H7 (cell line): ENCODE measurements at regions not wholly inside any gene's neighbourhood (a gene's known extent, or its start where the extent isn't known, plus 50 kb on each side); places are given as distances from the start of the nearest gene placed in this dataset.

Source experiments
- DNase-seq: peaks from one replicate; pipeline ENCODE4 v3.0.0; 2012
- H3K27me3 ChIP-seq: 2 replicates; pipeline ENCODE4 v1.6.0; 2011; ENCODE audit warnings: mild to moderate bottlenecking, low read length; ENCODE audit not compliant: control insufficient read depth, insufficient read depth
- H3K36me3 ChIP-seq: replicated peaks from 2 replicates; pipeline ENCODE4 v1.5.1; 2011; ENCODE audit warnings: low read length; ENCODE audit not compliant: control insufficient read depth, insufficient read depth
- H3K4me3 ChIP-seq: 2 replicates; pipeline ENCODE4 v1.5.1; 2011; ENCODE audit warnings: low read depth, mild to moderate bottlenecking, control low read depth, low read length, moderate library complexity; ENCODE audit not compliant: insufficient read depth

- H3K27me3 ChIP-seq = no peaks in the 10 kb centered on the region
- H3K4me3 ChIP-seq = no peak overlapping the region
Observed at GRCh38 chr6:22954749-22955385, 385.5 kb downstream of the HDGFL1 start.

DNA sequence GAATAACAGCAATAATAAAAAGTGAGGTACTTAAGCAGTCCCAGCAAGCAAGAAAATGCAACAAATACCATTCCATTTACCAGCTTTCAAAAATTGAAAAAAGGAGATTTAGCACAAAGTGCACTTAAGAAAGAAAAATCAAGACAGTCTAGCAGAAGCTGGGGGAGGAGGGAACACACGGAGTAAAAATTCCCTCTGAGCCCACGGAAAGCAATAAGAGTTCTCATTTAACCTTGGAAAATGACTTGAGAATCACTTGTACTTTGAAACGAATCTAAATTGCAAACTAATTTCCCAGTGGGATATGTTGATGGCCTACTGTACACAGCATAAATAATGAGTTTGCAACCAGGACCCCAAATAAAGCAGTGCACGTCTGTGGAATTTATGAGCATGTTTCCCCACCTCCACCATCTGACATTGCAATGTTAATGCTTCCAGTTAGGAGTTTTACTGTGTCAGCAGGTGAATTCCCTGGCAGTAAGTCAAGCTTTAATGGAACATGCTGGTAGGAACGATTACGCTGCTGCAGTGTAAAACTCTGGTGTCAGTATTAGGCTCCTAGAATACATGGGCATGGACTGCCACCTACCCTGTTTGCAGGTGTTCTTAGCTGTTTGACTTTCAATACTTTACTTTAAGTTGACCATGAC is 386.8 kb downstream of the HDGFL1 start:
- H3K4me3 ChIP-seq = no peak overlapping the region
- no peaks in the 10 kb centered on the region for H3K36me3 ChIP-seq
- DNase-seq = no peak
- H3K27me3 ChIP-seq = no peaks in the 10 kb centered on the region

More at GRCh38 chr6:22954749-22955385, 385.5 kb downstream of the HDGFL1 start:
- no peaks in the 10 kb centered on the region for H3K36me3 ChIP-seq
- no peak for DNase-seq

- Histone ChIP-seq H3K36me3 (no peaks in the 10 kb centered on the region), H3K4me3 (no peak overlapping the region), H3K27me3 (no peaks in the 10 kb centered on the region)
- no peak for DNase-seq
Observed at GRCh38 chr6:22958677-22959076, 389.3 kb downstream of the HDGFL1 start.

GRCh38 chr6:22959571-22959970 is 390.2 kb downstream of the HDGFL1 start:
- DNase-seq = no peak
- no peak overlapping the region for H3K4me3 ChIP-seq
- no peaks in the 10 kb centered on the region for H3K36me3 ChIP-seq

DNA sequence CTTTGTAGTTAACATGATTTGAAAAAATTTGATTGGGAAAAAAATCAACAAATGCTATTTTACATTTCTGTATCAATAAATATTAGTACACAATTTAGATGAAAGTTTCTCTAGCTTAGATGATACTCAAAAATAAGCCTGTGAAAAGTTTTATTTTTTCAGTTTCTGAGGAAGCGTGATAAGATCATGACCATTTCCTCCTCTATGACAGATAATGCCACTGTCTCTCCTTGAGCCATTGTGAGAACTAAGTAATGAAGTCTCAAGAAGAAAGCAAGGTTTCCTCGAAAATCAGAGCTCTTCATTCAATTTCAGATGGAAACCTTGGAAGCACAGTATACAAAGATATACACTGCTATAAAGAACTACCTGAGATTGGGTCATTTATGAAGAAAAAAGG is 395.0 kb downstream of the HDGFL1 start:
- Histone ChIP-seq H3K27me3 (no peaks in the 10 kb centered on the region), H3K4me3 (no peak overlapping the region), H3K36me3 (no peaks in the 10 kb centered on the region)
- no peak for DNase-seq

More at GRCh38 chr6:22959571-22959970, 390.2 kb downstream of the HDGFL1 start:
- no peaks in the 10 kb centered on the region for H3K27me3 ChIP-seq

GRCh38 chr6:22965889-22966288 is 396.5 kb downstream of the HDGFL1 start:
- H3K27me3 ChIP-seq = no peaks in the 10 kb centered on the region
- DNase-seq = no peak
- H3K36me3 ChIP-seq = no peaks in the 10 kb centered on the region
- no peak overlapping the region for H3K4me3 ChIP-seq

DNA sequence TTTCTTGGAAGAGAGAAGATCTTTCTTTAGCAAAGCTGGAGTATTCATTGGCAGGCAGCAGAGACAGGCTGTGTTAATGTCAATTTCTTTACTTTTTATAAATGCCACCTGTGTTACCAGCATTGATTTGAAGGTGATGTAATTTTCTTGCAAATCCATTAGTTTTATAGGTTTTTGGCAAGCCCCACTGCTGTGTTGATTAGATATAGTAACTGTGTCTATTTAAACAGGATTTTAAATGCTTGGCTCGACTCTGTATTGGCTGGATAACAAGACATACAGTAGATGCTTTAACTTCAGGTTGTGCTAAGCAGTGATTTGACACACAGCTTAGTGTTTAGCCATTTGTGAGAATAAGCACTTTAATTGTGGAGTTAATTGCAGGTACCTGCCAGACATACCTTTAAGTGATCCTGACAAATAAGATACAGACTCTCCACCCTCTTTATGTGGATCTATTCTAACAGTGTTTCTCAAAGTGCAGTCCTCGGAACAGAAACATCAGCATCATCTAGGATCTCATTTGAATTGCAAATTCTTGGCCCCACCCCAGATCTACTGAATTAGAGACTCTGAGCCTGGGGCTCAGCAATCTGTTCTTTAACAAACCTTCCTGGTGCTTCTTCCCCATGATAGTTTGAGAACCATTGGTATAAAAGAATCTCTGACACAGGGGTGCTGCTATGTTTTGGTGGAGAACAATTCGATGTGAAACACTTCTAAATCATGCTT is 397.5 kb downstream of the HDGFL1 start:
- no peak for DNase-seq
- H3K36me3 ChIP-seq = no peaks in the 10 kb centered on the region
- no peak overlapping the region for H3K4me3 ChIP-seq
- no peaks in the 10 kb centered on the region for H3K27me3 ChIP-seq

DNA sequence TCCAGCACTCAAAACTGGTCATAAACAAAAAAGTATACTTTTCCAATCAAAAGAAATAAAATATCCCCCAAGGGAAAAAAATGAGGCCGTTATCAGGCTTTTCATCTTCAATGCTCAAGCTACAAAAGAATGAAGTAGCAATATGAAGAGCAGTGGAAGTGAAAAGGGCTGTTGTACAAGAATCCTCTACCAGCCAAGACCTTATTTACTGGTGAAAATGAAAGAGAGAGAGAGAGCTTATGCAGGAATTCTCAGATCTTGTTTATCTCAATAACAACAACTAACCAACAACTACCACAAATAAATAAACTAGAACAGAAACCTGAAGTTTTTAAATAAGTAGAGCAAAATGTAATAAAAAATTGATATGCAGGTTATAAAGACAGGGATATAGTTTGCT is 400.6 kb downstream of the HDGFL1 start:
- Histone ChIP-seq H3K27me3 (no peaks in the 10 kb centered on the region), H3K4me3 (no peak overlapping the region), H3K36me3 (no peaks in the 10 kb centered on the region)
- DNase-seq = no peak

DNA sequence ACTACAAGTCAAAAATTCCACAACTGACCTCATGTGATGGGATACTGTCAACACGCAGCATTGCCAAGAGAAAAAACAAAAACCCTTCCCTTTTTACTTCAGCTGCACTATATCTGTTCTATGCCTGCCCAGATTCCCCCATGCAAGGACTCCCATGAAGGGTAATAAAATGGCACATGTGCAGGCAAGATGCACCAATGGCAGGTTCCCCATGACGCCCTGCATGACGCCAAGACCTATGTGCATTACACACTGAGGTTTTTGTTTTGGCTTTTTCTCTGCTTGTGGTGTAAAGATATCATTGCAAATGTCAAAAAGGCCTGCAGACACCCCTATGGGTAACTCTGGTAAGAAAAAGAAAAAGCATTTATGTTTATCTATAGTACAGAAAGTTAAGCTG is 403.4 kb downstream of the HDGFL1 start:
- Histone ChIP-seq H3K4me3 (no peak overlapping the region), H3K36me3 (no peaks in the 10 kb centered on the region), H3K27me3 (no peaks in the 10 kb centered on the region)
- no peak for DNase-seq

DNA sequence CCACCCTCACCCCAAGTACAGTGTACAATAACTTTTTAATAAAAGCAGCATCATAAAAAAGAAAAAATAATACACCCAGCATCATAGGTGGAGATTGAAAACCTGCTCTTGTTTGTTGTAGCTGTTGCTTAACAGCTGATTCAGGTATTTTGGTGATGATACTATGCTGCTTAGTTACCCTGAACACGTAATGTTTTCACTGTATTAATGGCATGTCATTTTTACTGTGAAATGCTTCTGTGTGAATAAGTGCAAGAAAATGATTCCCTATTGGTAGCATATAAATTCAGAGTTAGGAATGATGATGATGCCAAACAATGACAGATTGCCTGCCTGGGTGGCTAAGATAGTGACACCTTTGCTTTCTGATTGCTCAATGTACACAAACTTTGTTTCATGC is 405.7 kb downstream of the HDGFL1 start:
- no peak for DNase-seq
- H3K27me3 ChIP-seq = no peaks in the 10 kb centered on the region
- no peak overlapping the region for H3K4me3 ChIP-seq
- no peaks in the 10 kb centered on the region for H3K36me3 ChIP-seq

DNA sequence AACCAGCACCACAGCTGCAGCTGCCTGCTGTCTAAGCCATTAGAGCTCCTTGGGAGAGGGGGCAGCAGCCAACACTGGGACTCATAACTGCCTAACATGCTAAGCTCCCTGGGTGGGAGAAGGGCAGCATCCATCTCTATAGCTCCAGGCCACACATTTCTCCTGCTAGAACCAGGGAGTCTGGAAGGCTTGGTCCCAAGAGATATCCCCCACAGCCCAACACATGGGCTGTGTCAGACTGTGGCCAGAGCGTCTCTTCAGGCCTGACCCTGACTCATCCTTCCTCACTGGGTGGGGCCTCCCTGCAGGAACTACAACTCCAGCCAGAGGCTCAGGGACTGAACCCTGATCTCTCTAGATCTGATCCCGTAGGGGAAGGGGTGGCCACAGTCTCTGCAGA is 411.1 kb downstream of the HDGFL1 start:
- Histone ChIP-seq H3K4me3 (no peak overlapping the region), H3K36me3 (no peaks in the 10 kb centered on the region), H3K27me3 (no peaks in the 10 kb centered on the region)
- no peak for DNase-seq

DNA sequence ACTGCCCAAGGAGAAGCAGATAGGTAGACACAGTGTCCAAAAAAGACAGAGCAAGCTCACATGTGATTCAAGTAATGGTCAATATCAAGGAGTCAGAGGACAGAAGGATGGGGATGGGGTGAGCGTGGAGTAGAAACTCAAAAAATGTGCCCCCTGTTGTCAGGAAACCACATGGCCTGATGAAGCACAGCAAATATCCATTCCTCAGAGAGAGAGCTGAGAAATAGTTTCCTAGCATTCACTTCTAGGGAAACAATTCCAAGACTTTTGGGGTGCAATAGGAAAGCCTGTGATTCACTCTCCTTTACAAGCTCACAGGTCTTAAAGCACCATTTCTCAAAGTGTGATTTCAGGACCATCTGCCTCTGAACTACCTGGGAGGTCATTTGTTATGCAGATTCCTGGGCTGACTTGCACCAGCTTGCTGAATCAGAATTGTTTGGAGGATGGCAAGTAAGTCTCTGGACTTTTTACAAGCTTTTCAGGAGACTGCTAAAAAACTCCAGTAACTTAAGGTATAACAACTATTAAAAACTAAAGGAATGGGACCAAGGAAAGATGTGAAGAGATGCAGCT is 432.8 kb downstream of the HDGFL1 start:
- H3K27me3 ChIP-seq = no peaks in the 10 kb centered on the region
- no peaks in the 10 kb centered on the region for H3K36me3 ChIP-seq
- H3K4me3 ChIP-seq = no peak overlapping the region
- no peak for DNase-seq

DNA sequence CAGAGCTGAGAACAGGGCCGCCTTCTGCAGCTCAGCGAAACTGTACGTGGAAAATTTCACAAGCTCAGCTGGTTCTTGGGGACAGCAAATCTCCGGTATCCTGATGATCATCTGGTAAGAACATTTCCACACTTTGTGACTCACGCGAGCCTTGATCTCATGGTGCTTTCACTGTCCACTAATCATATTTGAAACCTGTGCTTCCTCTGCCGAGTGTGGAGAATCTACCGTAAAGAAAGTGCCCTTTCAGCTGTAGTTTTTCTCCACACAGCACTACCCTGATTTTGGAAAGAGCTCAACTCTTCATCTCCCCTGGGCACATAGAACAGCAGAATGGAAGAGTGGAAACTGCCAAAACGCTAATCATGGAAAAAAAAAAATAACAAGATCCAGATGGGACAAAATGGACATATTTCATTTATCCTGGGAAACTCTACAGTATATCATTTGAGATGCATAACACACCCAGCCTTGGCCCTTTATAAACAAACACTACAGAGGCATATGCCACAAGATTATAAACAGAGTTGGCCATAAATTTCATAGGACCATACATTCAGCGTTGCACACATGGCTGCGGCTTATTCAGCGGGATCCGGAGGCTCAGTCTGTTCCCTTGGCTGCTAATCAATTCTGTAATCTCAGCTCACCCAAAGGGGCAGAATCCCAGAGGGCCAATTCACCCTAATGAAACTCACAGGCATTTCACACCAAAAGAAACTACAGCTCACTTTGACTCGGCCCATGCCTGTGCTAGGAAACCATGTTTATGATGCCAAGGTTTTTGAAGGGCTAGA is 434.5 kb downstream of the HDGFL1 start:
- H3K27me3 ChIP-seq = no peaks in the 10 kb centered on the region; the same call in 1 of the 2 replicates
- no peaks in the 10 kb centered on the region for H3K36me3 ChIP-seq
- no peak for DNase-seq
- no peak overlapping the region for H3K4me3 ChIP-seq

DNA sequence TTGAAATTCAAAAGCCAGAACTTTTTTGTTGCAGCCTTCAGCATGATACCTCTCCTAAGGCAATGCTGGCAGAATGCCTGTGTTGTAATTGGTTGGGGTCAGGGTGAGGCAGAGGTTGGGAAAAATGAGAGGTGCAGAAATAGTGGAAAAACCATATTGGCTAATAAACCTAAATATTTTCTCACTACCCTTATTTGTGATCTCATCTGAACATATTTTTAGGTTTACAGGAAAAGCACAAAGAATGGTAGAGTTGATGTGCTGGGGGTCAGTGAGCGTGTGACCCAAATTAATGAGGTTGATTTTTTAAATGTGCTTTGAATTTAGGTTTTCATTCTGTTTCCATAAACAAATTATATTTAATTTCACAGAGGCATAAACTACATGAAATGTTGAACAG is 437.3 kb downstream of the HDGFL1 start:
- Histone ChIP-seq H3K4me3 (no peak overlapping the region), H3K36me3 (no peaks in the 10 kb centered on the region), H3K27me3 (no peaks in the 10 kb centered on the region; the same call in 1 of the 2 replicates)
- DNase-seq = no peak
